IMR-90 (cell line): ENCODE measurements at regions not wholly inside any gene's neighbourhood (a gene's known extent, or its start where the extent isn't known, plus 50 kb on each side); places are given as distances from the start of the nearest gene placed in this dataset.

Experiments
- ATAC-seq: fragments of 200-7000 bp; cut with Tn5 transposase; 2 replicates; pipeline ENCODE4 v1.9.1; 2020; ENCODE audit warnings: low read depth, mild to moderate bottlenecking, moderate library complexity
- BruUV-seq: library from RNA; stranded (reverse); fragments of 400-500 nt; replicated peaks from 2 replicates; lab custom pipeline; 2021; lab: Mats Ljungman, UMichigan
- CTCF ChIA-PET: fragments of 300-600 bp; formaldehyde crosslinking; extraction: SDS; loops from one replicate; lab custom pipeline; 2021; ENCODE audit warnings: antibody characterized with exemption; lab: Yijun Ruan, JAX
- POLR2A ChIA-PET: fragments of 300-600 bp; sonication (Branson Sonifier 250); formaldehyde crosslinking; loops from one replicate; lab custom pipeline; 2022; ENCODE audit warnings: antibody characterized with exemption; ENCODE audit not compliant: unreplicated experiment; lab: Charles Lee
- DNase-seq: peaks from one replicate; pipeline ENCODE4 v3.0.0; 2013
- H2AFZ ChIP-seq: replicated peaks from 2 replicates; pipeline ENCODE3; 2013; ENCODE audit warnings: low read length, mild to moderate bottlenecking; ENCODE audit not compliant: poor library complexity
- H2AK5ac ChIP-seq: 2 replicates; pipeline ENCODE4 v1.6.1; 2013; ENCODE audit warnings: low read depth, low read length, inconsistent platforms
- H2AK9ac ChIP-seq: replicated peaks from 2 replicates; pipeline ENCODE3; 2013; ENCODE audit warnings: mild to moderate bottlenecking, low read depth, low read length, moderate library complexity; ENCODE audit not compliant: poor library complexity
- H2BK120ac ChIP-seq: 2 replicates; pipeline ENCODE4 v1.6.1; 2013; ENCODE audit warnings: low read depth, low read length, inconsistent platforms
- H2BK15ac ChIP-seq: 3 replicates; pipeline ENCODE4 v1.6.1; 2013; ENCODE audit warnings: low read depth, low read length, inconsistent platforms
- H2BK20ac ChIP-seq: 2 replicates; pipeline ENCODE4 v1.6.1; 2013; ENCODE audit warnings: low read depth, mild to moderate bottlenecking, inconsistent platforms, low read length, moderate library complexity
- H2BK5ac ChIP-seq: 2 replicates; pipeline ENCODE4 v1.6.1; 2013; ENCODE audit warnings: mild to moderate bottlenecking, low read depth, low read length, inconsistent platforms; ENCODE audit not compliant: poor library complexity, severe bottlenecking
- H3K14ac ChIP-seq: replicated peaks from 2 replicates; pipeline ENCODE4 v1.6.1; 2013; ENCODE audit warnings: low read depth, low read length, inconsistent platforms
- H3K18ac ChIP-seq: 2 replicates; pipeline ENCODE4 v1.6.1; 2013; ENCODE audit warnings: low read depth, low read length, control low read depth
- H3K23ac ChIP-seq: 2 replicates; pipeline ENCODE4 v1.6.1; 2013; ENCODE audit warnings: low read depth, low read length, inconsistent platforms
- H3K27ac ChIP-seq: 2 replicates; pipeline ENCODE4 v1.5.1; 2013; ENCODE audit warnings: mild to moderate bottlenecking, control low read depth, low read length; ENCODE audit not compliant: insufficient read depth
- H3K27me3 ChIP-seq: 2 replicates; pipeline ENCODE4 v1.6.1; 2013; ENCODE audit warnings: low read length; ENCODE audit not compliant: control insufficient read depth, insufficient read depth
- H3K36me3 ChIP-seq: 2 replicates; pipeline ENCODE4 v1.6.1; 2013; ENCODE audit warnings: low read length, mixed read lengths; ENCODE audit not compliant: control insufficient read depth, insufficient read depth
- H3K4ac ChIP-seq: 2 replicates; pipeline ENCODE4 v1.6.1; 2013; ENCODE audit warnings: low read depth, low read length, inconsistent platforms
- H3K4me1 ChIP-seq: 2 replicates; pipeline ENCODE4 v1.6.1; 2013; ENCODE audit warnings: low read length, mixed read lengths; ENCODE audit not compliant: control insufficient read depth, insufficient read depth
- H3K4me2 ChIP-seq: 2 replicates; pipeline ENCODE4 v1.6.1; 2013; ENCODE audit warnings: low read depth, mild to moderate bottlenecking, control low read depth, low read length, moderate library complexity
- H3K4me3 ChIP-seq: 2 replicates; pipeline ENCODE4 v1.5.1; 2013; ENCODE audit warnings: low read depth, mild to moderate bottlenecking, control low read depth, low read length, moderate library complexity; ENCODE audit not compliant: insufficient read depth
- H3K56ac ChIP-seq: 2 replicates; pipeline ENCODE4 v1.6.1; 2013; ENCODE audit warnings: low read length, inconsistent platforms; ENCODE audit not compliant: insufficient read depth; ENCODE audit errors: extremely low read depth
- H3K79me1 ChIP-seq, 2 experiments: 2 replicates each; pipeline ENCODE4 v1.6.1; 2013; ENCODE audit warnings: low read length in 2 of 2, inconsistent platforms in 1 of 2, low read depth in 1 of 2
- H3K9ac ChIP-seq: 2 replicates; pipeline ENCODE4 v1.6.1; 2013; ENCODE audit warnings: low read depth, low read length, control low read depth
- H3K9me1 ChIP-seq: 2 replicates; pipeline ENCODE4 v1.6.1; 2013; ENCODE audit warnings: low read length, inconsistent platforms; ENCODE audit not compliant: insufficient read depth
- H3K9me3 ChIP-seq: 2 replicates; pipeline ENCODE4 v1.6.1; 2013; ENCODE audit warnings: low read length; ENCODE audit not compliant: control insufficient read depth, insufficient read depth
- H4K20me1 ChIP-seq: 2 replicates; pipeline ENCODE4 v1.6.1; 2013; ENCODE audit warnings: low read length, inconsistent platforms; ENCODE audit not compliant: insufficient read depth
- H4K5ac ChIP-seq: 2 replicates; pipeline ENCODE4 v1.6.1; 2013; ENCODE audit warnings: mild to moderate bottlenecking, low read depth, low read length, control low read depth
- H4K8ac ChIP-seq, 2 experiments: 2 replicates each; pipeline ENCODE4 v1.6.1; 2013; ENCODE audit warnings: low read depth in 2 of 2, low read length in 2 of 2, control low read depth in 1 of 2, inconsistent platforms in 1 of 2
- H4K91ac ChIP-seq: 2 replicates; pipeline ENCODE4 v1.6.1; 2013; ENCODE audit warnings: low read depth, low read length, inconsistent platforms; ENCODE audit not compliant: insufficient read depth
- BHLHE40 ChIP-seq: fragments of 150-350 bp; IDR thresholded peaks from 2 replicates; pipeline ENCODE4 v1.6.1; 2016; ENCODE audit warnings: mild to moderate bottlenecking, low read depth, low read length
- MAFK ChIP-seq: IDR thresholded peaks from 2 replicates; pipeline ENCODE4 v1.6.1; 2012; ENCODE audit warnings: low read depth, low read length, improper control_type of control experiment
- MAZ ChIP-seq: IDR thresholded peaks from 2 replicates; pipeline ENCODE4 v1.6.1; 2012; ENCODE audit warnings: low read depth, mild to moderate bottlenecking, low read length, improper control_type of control experiment, moderate library complexity, borderline replicate concordance
- POLR2A ChIP-seq: IDR thresholded peaks from 2 replicates; pipeline ENCODE4 v1.6.1; 2012; ENCODE audit warnings: mild to moderate bottlenecking, low read depth, low read length
- RAD21 ChIP-seq: IDR thresholded peaks from 2 replicates; pipeline ENCODE4 v1.6.1; 2012; ENCODE audit warnings: low read length, improper control_type of control experiment
- SMC3 ChIP-seq: fragments of 150-350 bp; IDR thresholded peaks from 2 replicates; pipeline ENCODE4 v1.6.1; 2016; ENCODE audit warnings: low read depth, mild to moderate bottlenecking, antibody characterized with exemption, low read length, moderate library complexity
- WGBS, 2 experiments: methylation state at CpG; one replicate each; pipeline versions ENCODE4 v1.1.5 to v1.1.7; 2013; ENCODE audit warnings: missing lambda C conversion rate in 2 of 2; ENCODE audit not compliant: insufficient read length in 1 of 2; ENCODE audit errors: extremely low coverage in 2 of 2; 5-methylcytosine and 5-hydroxymethylcytosine counted together
- dilution Hi-C: fragments of 300-500 bp; cut with HindIII; formaldehyde crosslinking; loops from one replicate; pipeline ENCODE4 v1.14.3; 2018; ENCODE audit warnings: low sequenced_read_pairs; ENCODE audit not compliant: unreplicated experiment
- in situ Hi-C: fragments of 300-500 bp; cut with MboI; formaldehyde crosslinking; loops from 3 replicates; pipeline ENCODE4 v1.14.3; 2019; ENCODE audit warnings: low sequenced_read_pairs, inconsistent platforms, mixed read lengths
- intact Hi-C: fragments of 100-400 bp; cut with micrococcal nuclease; formaldehyde crosslinking; loops from 2 replicates; pipeline ENCODE4 v1.10.0; 2022
- TF ChIP-seq, protein P1 (sequence below): conservative IDR thresholded peaks from 2 replicates; pipeline ENCODE4 v1.5.1; 2012; ENCODE audit warnings: mild to moderate bottlenecking, low read depth, low read length, improper control_type of control experiment

- no peak overlapping the region for H2BK15ac ChIP-seq
- no peak overlapping the region for H3K4ac ChIP-seq
- no peak overlapping the region for H3K56ac ChIP-seq
- H4K20me1 ChIP-seq = no peaks in the 10 kb centered on the region
- H3K27ac ChIP-seq = no peak overlapping the region
- H3K27me3 ChIP-seq = no peaks in the 10 kb centered on the region
- H3K9me3 ChIP-seq = no peaks in the 10 kb centered on the region
- H2AK5ac ChIP-seq = no peak overlapping the region
- ChIA-PET POLR2A (no interaction called here), CTCF (no interaction called here)
- H3K14ac ChIP-seq = no peak overlapping the region
- H3K4me2 ChIP-seq = no peak overlapping the region
- no peak overlapping the region for H4K8ac ChIP-seq
- H4K91ac ChIP-seq = no peak overlapping the region
- no CpG with 5 or more reads among the region's 4 CpGs for WGBS, 2 experiments
- no peak overlapping the region for H2BK20ac ChIP-seq
- no peaks in the 10 kb centered on the region for H3K9me1 ChIP-seq
- H3K4me3 ChIP-seq = no peak overlapping the region
- H2BK5ac ChIP-seq = no peak overlapping the region
- TF ChIP-seq SMC3 (no peak), MAZ (no peak), MAFK (no peak), BHLHE40 (no peak), RAD21 (no peak), POLR2A (no peak)
- TF ChIP-seq, protein P1, sequence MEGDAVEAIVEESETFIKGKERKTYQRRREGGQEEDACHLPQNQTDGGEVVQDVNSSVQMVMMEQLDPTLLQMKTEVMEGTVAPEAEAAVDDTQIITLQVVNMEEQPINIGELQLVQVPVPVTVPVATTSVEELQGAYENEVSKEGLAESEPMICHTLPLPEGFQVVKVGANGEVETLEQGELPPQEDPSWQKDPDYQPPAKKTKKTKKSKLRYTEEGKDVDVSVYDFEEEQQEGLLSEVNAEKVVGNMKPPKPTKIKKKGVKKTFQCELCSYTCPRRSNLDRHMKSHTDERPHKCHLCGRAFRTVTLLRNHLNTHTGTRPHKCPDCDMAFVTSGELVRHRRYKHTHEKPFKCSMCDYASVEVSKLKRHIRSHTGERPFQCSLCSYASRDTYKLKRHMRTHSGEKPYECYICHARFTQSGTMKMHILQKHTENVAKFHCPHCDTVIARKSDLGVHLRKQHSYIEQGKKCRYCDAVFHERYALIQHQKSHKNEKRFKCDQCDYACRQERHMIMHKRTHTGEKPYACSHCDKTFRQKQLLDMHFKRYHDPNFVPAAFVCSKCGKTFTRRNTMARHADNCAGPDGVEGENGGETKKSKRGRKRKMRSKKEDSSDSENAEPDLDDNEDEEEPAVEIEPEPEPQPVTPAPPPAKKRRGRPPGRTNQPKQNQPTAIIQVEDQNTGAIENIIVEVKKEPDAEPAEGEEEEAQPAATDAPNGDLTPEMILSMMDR = no peak
- H2BK120ac ChIP-seq = no peak overlapping the region
- no TSS peak for BruUV-seq
- DNase-seq (no peak), ATAC-seq (no peak)
- no peak overlapping the region for H4K5ac ChIP-seq
- in situ Hi-C loops = no loop called here
- intact Hi-C loops = no loop called here
- no peak overlapping the region for H2AK9ac ChIP-seq
- H3K18ac ChIP-seq = no peak overlapping the region
- 0 out of 2 replicates have a peak, but pooled peaks cover 1% of the 10 kb centered on the region for H3K4me1 ChIP-seq
- H3K36me3 ChIP-seq = no peaks in the 10 kb centered on the region
- H3K9ac ChIP-seq = no peak overlapping the region
- dilution Hi-C loops = no loop called here
- no peak overlapping the region for H2AFZ ChIP-seq
- no peak overlapping the region for H3K23ac ChIP-seq
- no peaks in the 10 kb centered on the region for H3K79me1 ChIP-seq
These were observed 124.4 kb downstream of the TRMT11 start for GRCh38 chr6:126110512-126111270.
